SK-MEL-5 (cell line): ENCODE measurements at regions not wholly inside any gene's neighbourhood (a gene's known extent, or its start where the extent isn't known, plus 50 kb on each side); places are given as distances from the start of the nearest gene placed in this dataset.
"Not testable (repeated sequence)": the region's sequence is repeated elsewhere in the genome, so short reads cannot be mapped to it uniquely, and the experiment has no call there.

ENCODE experiments used
- DNase-seq: peaks from one replicate; pipeline ENCODE4 v3.0.0-alpha.2; 2016; ENCODE audit warnings: low read depth, low spot score
- in situ Hi-C: cut with HindIII; loops from 2 replicates; pipeline ENCODE4 v1.10.0; 2016; ENCODE audit warnings: low sequenced_read_pairs, high pct_unique_total_duplicates, low pct_unique_long_range_greater_than_20kb

GRCh38 chr15:39031596-39031995 is 467.0 kb upstream of the RASGRP1 start:
- in situ Hi-C loops = no loop called here
- DNase-seq = no peak

- in situ Hi-C loops = no loop called here
- no peak for DNase-seq
Observed at GRCh38 chr15:39034816-39035215, 470.2 kb upstream of the RASGRP1 start.

- DNase-seq, in situ Hi-C loops: not testable (repeated sequence)
Observed at GRCh38 chr15:39037611-39038010, 473.0 kb upstream of the RASGRP1 start.

DNA sequence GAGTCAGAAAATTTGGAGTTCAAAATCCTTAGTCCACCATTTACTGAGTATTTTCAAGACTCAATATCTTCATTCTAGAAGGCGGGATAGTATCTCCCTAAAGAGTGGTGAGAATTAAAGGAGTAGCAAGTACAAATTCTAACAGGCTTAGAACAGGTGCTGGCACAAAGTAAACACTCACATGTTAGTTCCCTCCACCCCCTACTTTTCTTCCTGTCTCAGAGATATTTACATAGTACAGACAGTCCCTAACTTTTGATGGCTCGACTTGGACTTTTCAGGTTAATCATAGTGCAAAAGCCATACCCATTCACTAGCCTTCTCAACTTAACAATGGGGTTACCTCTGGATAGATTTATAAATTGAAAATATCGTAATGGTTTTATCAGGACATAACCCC is 476.2 kb upstream of the RASGRP1 start:
- in situ Hi-C loops = no loop called here
- DNase-seq = no peak

- DNase-seq = no peak
- in situ Hi-C loops = no loop called here
Observed at GRCh38 chr15:39041979-39042495, 477.4 kb upstream of the RASGRP1 start.

GRCh38 chr15:39051626-39052322 is 487.2 kb upstream of the RASGRP1 start:
- no peak for DNase-seq
- in situ Hi-C loops = no loop called here

GRCh38 chr15:39052323-39052705 is 487.7 kb upstream of the RASGRP1 start:
- in situ Hi-C loops = no loop called here
- no peak for DNase-seq

DNA sequence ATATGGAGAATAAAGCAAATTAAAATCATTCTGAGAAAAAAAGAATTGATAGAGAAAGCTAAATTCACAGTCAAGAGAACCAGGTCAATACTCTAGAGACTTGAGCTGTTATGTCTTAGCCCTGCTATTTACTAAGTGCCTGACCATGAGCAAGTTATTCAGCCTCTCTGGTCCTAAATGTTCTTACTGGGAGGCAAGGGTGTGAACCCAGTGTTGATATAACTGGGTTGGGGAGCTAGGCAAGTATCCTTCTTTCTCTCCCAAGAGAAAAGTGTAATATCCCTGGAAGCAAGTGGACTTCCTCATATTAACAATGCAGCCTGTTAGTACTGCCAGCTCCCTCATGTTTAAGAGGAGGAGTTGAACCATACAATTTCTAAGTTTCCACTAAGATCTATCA is 488.9 kb upstream of the RASGRP1 start:
- in situ Hi-C loops = no loop called here
- no peak for DNase-seq

DNA sequence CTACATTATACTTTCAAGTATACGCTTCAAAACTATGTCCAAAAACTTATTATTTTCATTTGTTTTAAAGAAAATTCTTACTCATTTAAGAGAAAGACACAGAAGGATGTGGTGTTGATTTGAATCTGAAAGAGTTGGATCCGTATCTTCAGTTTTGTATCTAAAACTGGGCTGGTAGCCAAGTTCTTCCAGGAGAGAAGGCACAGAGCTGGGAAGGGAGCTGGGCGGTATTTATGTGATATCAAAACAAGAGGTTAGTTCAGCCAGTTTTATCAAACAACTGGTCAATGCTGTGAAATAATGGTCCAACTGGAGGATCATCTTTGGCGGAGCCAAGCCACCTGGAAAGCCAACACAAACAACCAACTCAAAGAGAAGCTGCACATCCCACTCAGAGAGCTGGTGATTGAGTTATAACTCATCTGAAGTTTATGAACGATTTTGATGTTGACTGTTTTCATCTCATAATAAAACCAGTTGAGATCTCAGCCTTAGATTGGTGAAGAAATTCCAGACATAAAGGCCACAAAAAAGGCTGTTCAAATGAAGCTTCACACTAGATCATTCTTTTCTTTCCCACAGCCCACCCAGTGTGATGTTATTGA is 489.6 kb upstream of the RASGRP1 start:
- DNase-seq = no peak
- in situ Hi-C loops = no loop called here

GRCh38 chr15:39056357-39056756 is 491.7 kb upstream of the RASGRP1 start:
- DNase-seq = no peak
- in situ Hi-C loops = no loop called here

- in situ Hi-C loops = no loop called here
- DNase-seq = no peak
Observed at GRCh38 chr15:39058351-39059131, 493.9 kb upstream of the RASGRP1 start.

- in situ Hi-C loops = no loop called here
- DNase-seq = no peak
Observed at GRCh38 chr15:39059917-39060316, 495.3 kb upstream of the RASGRP1 start.

DNA sequence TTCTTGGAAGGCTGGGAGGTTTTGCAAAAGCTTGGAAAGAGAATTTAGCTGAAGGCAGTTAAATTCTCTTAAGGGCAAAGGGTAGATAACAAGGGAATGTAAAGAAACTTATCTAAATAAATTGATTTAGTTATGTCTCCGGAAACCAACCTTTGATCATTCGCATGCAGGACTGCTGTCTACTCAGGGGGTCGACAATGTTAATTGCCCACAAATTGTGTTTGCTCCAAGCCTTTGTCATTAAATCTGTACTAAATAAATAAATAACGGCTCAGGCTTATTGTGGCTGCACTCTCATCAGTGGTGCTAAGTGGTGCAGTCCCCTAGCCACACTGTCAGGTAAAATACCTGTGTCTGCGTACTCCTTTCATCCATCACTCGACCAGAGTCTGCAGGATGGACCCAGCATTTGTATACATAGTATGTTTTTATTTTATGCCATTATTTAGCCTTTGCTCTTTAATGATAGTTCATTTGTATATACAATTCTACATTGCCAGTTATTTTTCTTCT is 497.4 kb upstream of the RASGRP1 start:
- DNase-seq = no peak
- in situ Hi-C loops = no loop called here

DNA sequence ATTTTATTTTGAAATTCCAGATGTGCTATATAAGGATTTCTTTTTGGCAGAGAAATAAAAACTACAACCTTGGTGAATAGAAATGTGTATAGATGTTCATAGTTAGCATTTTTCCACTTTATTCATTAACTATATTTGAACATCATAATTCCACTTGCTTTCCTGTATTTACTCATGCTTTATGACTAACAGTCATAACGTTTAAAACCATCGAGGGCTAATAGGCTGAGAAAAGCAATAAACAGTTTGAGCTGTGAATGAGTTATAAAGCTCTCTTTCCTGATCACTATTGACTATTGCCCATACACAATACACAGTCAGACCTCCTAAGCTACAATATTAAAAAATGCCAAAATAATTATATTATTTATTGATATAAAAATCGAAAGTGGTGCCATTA is 502.1 kb upstream of the RASGRP1 start:
- in situ Hi-C loops = no loop called here
- no peak for DNase-seq

DNA sequence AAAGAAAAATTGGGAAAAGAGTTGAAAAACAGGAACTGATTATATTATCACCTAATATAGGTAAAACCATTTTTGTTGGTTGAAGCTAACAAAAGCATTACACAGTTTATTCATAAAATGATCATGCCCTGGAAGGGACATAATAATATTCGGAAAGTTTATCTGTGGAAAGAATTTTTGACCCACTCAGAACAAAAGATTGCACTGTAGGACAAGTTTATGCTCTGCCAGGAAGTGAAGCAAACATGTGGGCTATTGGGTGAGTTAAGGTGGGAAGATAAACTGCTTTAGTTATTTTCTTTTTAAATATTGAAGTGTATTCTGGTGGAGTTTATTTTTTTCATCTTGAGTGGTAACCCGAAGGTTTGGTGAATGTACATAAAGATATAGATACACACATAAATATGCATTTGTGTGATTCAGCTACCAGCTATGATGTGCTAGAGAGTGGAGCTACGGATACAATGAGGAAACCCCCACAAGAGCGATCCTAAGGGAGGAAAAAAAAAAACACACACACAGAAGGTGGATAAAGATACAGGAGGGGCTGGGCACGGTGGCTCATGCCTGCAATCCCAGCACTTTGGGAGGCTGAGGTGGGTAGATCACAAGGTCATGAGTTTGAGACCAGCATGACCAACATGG is 506.4 kb upstream of the THBS1 start:
- DNase-seq = no peak
- in situ Hi-C loops = no loop called here

- DNase-seq = no peak
- in situ Hi-C loops = no loop called here
Observed at GRCh38 chr15:39075311-39075710, 505.6 kb upstream of the THBS1 start.

- in situ Hi-C loops = no loop called here
- DNase-seq = no peak
Observed at GRCh38 chr15:39075756-39076341, 505.0 kb upstream of the THBS1 start.

DNA sequence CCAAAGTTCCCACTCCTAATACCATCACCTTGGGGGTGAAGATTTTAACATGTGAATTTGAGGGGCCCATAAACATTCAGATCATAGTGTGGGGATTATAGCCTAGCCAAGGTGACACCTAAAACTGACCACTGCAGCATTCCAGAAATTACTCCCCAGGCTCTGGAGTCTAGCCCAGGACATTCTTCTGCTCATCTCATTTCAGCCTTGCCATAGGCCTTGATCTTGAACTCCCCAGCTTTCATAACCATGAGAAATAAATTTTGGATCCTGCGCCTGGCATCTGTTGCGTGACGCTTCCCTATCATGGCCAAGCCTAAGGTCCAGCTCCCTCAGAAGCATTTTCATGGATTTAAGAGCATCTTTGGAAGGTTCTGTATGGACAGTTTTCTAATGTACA is 502.9 kb upstream of the THBS1 start:
- in situ Hi-C loops = no loop called here
- DNase-seq = no peak
